Fibroblast of skin of scalp (primary cell): ENCODE measurements at regions not wholly inside any gene's neighbourhood (a gene's known extent, or its start where the extent isn't known, plus 50 kb on each side); places are given as distances from the start of the nearest gene placed in this dataset.

ENCODE experiments used
- DNase-seq: peaks from one replicate; pipeline ENCODE4 v3.0.0-alpha.2; 2013

DNA sequence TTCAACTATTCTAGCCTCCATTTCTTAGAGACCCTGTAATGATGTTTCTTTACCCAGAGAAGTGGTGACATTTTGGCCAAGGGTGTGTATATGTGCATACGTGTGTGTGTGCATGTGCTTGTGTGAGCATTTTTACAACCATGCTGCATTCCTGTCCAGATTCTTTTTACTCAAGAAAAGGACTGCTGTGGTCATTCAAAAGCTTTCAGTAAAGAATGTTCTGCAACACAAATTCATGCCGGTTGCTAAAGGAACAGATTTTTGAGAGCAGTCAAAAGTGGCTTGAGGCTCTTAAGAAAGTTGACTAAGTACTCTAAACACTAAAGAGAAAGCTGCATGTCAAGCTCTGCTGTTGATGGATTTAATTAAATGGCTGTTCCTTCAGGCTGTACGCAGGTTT lies 65.0 kb upstream of the FMR1 start:
- DNase-seq = no peak

- no peak for DNase-seq
Measured at GRCh38 chrX:147847999-147848398, 63.7 kb upstream of the FMR1 start.

DNA sequence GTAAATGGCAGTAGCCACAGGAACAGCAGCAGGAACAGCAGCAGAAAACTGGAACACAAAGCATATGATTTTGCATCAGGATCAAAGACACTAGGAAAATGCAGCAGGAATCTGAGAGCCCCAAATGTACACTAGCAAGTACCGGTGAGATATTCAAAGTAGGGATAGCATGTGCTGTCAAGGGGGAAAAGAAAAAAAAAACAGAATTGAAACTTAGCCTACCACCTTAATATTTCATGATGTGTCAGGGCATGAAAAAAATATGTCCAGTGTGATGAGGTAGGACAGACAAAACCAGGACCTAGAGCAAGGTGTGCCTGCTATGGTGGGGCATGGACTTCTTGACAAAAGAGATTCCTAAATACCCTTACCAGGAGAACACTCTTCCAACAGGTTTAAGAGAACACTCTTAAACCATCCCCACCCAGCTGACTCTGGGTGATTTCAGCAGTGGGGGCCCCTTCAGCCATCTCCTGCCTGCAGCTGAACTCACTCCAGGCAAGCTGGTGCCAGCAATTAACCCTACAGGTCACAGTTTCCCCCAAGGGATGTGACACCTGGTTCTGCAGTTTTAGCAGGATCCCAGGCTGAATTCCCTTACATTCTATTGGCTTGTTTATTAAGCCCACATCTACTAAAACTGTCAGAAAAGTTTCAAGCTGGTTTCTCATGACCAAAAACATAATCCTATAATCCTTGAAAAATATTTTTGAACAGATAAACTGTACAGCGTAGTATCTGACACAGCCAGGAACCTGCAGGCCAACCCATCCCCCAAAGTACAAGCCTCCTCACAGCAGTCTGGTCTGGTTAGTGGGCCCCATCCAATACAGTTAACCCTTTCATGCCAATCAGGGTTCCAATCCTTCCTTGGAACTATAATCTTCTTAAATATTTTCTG lies 62.9 kb upstream of the FMR1 start:
- DNase-seq = no peak

GRCh38 chrX:147850875-147851274 lies 60.8 kb upstream of the FMR1 start:
- no peak for DNase-seq

- DNase-seq = no peak
Measured at GRCh38 chrX:147853701-147854100, 58.0 kb upstream of the FMR1 start.

- DNase-seq = no peak
Measured at GRCh38 chrX:147859666-147860065, 52.1 kb upstream of the FMR1 start.
